GM21825 (cell line): ENCODE measurements at regions not wholly inside any gene's neighbourhood (a gene's known extent, or its start where the extent isn't known, plus 50 kb on each side); places are given as distances from the start of the nearest gene placed in this dataset.

Experiments used
- ATAC-seq: cut with Tn5 transposase; IDR thresholded peaks from one replicate; pipeline ENCODE4 v1.9.1; 2021; ENCODE audit warnings: mild to moderate bottlenecking, moderate library complexity; ENCODE audit not compliant: unreplicated experiment

DNA sequence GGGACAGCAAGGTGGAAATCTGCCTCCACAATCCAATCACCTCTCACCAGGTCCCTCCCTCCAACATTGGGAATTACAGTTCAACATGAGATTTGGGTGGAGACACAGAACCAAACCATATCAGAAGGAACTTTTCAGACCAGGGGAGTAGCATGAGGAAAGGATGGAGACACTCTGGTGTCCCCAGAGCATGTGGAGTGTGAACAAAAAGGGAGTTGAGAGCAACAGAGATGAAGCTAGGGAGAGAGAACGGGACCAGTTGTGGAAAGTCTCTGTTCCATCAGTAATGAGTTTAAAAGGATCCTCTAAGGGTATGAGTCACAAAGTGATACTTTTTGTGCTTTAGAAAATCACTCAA, 382.0 kb downstream of the SFMBT2 start:
- ATAC-seq = no peak

DNA sequence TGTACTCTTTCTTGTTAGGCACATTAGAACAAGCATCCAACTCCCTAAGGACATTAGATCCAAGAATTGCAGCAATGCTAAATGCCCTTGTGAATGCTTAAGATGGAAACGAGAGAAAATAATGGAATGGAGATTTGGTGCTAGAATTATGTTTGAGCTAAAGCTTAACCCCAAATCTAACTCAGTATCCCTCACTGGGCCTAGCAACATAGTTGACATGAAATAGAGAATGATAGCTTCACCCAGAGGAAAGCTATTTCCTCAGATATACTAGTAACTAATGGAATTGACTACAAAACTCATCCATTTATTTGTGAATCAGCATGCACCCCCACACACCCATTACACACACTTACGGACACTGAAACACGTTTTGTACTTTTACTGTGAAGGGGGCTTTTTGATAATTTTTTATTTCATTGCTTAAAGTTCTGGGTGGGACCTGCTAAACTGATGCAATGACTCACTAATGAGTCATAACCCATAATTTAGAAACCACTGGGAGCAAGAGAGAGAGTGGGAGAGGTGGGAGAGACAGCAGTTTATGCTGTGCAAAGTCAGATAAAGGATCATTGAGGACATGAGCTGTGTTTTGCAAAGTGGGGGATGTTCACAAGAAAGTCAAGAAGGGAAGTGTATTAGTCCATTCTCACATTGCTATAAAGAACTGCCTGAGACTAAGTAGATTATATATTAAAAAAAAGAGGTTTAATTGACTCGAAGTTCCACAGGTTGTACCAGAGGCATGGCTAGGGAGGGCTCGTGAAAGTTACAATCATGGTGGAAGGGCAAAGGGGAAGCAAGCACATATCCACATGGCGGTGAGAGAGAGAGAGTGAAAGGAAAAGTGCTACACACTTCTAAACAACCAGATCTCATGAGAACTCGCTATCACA, 382.7 kb downstream of the SFMBT2 start:
- ATAC-seq = no peak

DNA sequence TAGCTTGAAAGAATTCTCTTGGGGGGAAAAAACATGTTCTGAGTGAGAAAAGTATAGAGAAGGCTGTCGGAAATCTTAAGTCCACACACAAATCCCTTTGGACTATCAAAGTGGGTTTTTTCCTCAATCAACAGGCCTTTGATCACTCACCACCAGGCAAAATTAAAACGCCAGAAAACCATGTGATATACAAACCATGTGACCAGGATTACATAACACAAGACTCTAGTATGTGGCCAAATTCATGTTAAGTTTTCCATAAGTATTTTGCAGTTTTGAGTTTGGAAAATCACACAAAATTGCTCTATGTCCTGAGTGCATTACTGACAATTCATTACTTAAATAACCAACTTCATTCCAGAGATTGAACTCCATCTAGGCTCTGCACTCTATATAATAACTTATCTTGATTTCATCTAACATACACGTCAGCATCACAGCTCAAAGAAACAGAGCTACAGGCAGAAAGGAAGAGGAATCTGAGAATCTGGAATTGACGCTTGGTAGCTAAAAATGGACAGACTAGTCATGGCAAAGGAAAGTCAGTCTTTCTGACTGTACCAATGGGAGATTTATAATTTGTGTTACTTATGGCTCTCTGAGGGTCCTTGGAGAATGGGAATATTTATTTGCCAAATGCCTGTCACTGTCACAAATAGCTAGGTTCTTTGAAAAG, 383.5 kb downstream of the SFMBT2 start:
- ATAC-seq = no peak

GRCh38 chr10:7026818-7027217, 384.0 kb downstream of the SFMBT2 start:
- no peak for ATAC-seq

DNA sequence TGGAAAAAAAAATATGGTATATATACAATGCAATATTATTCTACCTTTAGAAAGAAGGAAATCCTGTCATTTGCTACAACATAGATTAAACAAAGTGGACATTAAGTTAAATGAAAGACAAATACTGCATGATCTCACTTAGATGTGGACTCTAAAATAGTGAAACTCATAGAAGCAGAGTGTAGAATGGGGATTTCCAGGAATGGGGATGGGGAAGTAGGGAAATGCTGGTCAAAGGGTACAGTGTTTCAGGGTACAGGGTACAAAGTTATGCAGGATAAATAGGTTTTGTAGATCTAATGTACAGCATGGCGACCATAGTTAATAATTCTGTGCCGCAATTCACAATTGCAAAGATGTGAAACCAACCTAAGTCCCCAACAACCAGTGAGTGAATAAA, 385.5 kb downstream of the SFMBT2 start:
- no peak for ATAC-seq

GRCh38 chr10:7015457-7015856, 395.4 kb downstream of the SFMBT2 start:
- ATAC-seq = no peak

- no peak for ATAC-seq
These were observed 396.1 kb downstream of the SFMBT2 start for GRCh38 chr10:7014721-7015120.

DNA sequence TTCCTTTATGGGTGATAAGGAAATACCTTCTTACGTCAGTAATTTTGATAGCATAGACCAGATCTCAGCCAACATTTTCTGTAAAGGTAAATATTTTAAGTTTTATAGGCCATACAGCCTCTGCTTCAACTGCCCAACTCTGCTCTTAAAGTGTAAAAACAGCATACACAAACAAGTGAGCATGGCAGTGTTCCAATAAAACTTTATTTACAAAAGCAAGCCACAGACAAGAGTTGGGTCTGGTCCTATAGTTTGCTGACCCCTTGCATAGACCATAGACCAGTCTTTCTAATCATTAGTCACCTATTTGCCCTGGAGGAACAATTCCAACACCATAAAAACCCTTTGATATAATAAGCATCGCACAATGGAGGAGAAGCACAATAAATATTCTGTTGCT, 398.8 kb downstream of the SFMBT2 start:
- no peak for ATAC-seq

- no peak for ATAC-seq
These were observed 402.2 kb downstream of the SFMBT2 start for GRCh38 chr10:7008645-7009044.

- no peak for ATAC-seq
These were observed 403.1 kb downstream of the SFMBT2 start for GRCh38 chr10:7007600-7008190.

DNA sequence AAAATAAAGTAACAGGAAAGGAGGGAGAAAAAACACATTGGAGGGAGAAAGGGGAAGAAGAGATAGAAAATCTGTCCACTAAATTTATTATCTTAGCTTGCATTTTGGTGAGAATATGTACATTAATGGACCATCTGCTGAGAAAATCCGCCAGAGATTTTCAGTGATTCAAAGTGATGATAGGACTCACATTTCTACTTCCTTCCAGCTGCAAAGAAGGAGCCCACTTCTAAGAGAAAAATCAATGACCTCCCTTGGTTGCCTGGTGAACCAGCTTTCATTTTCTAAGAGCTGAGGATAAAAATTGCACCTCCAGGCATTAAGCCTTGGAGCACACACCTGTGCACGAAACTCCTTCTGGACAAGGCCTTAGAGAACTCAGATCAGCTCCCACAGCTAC, 404.3 kb downstream of the SFMBT2 start:
- no peak for ATAC-seq

DNA sequence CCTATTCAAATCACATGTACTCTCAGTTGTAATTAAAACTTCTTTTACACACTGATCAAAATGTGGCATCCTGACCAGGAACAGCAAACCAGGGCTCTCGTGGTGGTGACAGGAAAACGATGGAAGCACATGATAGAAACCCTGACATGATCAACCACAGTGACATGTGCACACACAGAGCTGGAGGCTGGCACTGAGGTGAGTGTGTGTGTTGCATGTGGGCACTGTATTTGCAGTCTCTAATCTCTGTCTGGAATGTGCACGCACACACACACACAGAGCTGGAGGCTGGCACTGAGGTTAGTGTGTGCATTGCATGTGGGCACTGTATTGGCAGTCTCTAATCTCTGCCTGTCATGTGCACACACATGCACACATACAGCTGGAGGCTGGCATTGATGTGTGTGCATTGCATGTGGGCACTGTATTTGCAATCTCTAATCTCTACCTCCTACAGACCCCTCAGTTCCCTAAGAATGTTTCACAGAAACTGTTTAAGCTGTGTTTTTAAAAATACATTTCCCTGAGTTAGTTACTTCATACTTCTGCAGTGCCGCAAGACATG, 406.9 kb downstream of the SFMBT2 start:
- ATAC-seq = no peak

GRCh38 chr10:7000061-7000460, 410.8 kb downstream of the SFMBT2 start:
- no peak for ATAC-seq

- ATAC-seq = no peak
These were observed 411.5 kb downstream of the SFMBT2 start for GRCh38 chr10:6999232-6999925.

DNA sequence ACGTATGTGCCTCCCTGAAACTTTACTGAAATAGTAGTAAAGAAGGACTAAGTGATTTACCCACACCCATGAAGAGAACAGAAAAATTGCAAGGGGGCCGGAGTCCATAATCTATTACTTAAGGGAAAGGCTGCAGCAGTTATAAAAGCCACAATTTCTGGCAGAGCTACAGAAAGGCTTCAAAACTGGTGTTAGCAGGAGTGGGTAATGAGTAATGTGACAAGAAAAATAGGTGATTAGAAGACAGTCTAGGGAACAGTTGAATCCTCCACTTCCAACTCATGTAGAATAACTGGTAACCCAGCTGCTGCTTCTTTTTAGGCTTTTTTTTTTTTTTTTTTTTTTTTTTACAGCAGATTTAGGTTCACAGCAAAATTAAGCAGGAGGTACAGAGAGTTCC, 413.3 kb downstream of the SFMBT2 start:
- ATAC-seq = no peak

DNA sequence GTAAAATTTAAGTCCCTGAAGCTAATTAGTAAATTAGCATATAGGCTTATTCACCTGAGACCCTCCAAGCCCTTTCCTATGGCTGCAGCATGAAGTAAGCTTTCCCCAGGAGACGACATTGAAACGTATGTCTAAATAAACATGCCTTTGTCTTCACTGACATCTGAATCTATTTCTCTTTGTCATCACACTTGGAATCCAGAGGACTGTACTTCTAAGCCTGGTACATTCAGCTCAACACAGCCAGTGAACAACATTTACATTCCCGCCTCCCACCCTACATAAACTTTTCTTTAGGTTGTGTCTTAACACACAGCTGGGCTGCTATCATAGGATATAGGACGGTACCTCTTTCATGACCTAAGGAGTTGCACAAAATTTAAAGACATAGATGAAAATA, 414.4 kb downstream of the SFMBT2 start:
- no peak for ATAC-seq

DNA sequence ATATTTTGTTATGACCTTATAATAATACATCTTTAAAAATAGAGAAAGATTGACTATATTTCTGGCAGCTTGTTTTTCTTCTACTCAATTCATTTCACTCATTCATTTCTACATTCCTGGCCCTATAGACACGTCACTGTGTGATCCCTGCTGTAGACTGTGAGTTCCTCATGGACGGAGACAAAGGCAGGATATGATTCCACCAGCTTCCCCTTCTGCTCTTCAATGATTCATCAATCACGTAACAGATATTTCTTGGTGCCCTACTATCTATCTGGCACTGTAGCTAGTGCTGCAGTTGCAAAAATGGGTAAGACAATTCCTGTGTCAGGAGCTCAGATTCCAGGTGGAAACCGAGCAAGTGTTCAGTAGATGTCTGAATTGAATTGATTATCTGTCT, 415.0 kb downstream of the SFMBT2 start:
- ATAC-seq = no peak

- ATAC-seq = no peak
These were observed 415.3 kb upstream of the PRKCQ start for GRCh38 chr10:6995341-6995740.

- ATAC-seq = no peak
These were observed 410.8 kb upstream of the PRKCQ start for GRCh38 chr10:6990891-6991290.

- ATAC-seq = no peak
These were observed 408.6 kb upstream of the PRKCQ start for GRCh38 chr10:6988654-6989053.

GRCh38 chr10:6987536-6987945, 407.5 kb upstream of the PRKCQ start:
- no peak for ATAC-seq
